HepG2 (cell line): ENCODE measurements at regions not wholly inside any gene's neighbourhood (a gene's known extent, or its start where the extent isn't known, plus 50 kb on each side); places are given as distances from the start of the nearest gene placed in this dataset.

Experiments
- ATAC-seq: fragments of 200-7000 bp; cut with Tn5 transposase; 3 replicates; pipeline ENCODE4 v1.9.1; 2020; ENCODE audit warnings: mild to moderate bottlenecking, moderate library complexity
- BruUV-seq: library from RNA; stranded (reverse); fragments of 400-500 nt; replicated peaks from 2 replicates; lab custom pipeline; 2021; lab: Mats Ljungman, UMichigan
- CTCF ChIA-PET: fragments of 300-600 bp; formaldehyde crosslinking; extraction: SDS; loops from one replicate; lab custom pipeline; 2021; ENCODE audit warnings: low total read pairs, inconsistent platforms, low intra/inter-chr PET ratio; lab: Yijun Ruan, JAX
- POLR2A ChIA-PET: fragments of 350-600 bp; sonication (Branson Sonifier 250); formaldehyde crosslinking; loops from one replicate; lab custom pipeline; 2020; ENCODE audit warnings: antibody characterized with exemption, inconsistent platforms; lab: Yijun Ruan, JAX
- DNase-seq: peaks from one replicate; pipeline ENCODE4 v3.0.0-alpha.2; 2015; ENCODE audit warnings: low spot score
- FAIRE-seq: peaks from 3 replicates; lab custom pipeline; 2011; peaks lifted over from hg19 to GRCh38; lab: Jason Lieb, UNC
- H2AFZ ChIP-seq: one replicate; pipeline ENCODE4 v1.6.1; 2011; ENCODE audit warnings: low read length, inconsistent platforms
- H3K27ac ChIP-seq: fragments of 300-600 bp; 3 replicates; pipeline ENCODE4 v1.8.0; 2011; ENCODE audit warnings: mixed run types, mild to moderate bottlenecking, mixed read lengths, low read length, inconsistent platforms; ENCODE audit not compliant: insufficient read depth; ENCODE audit errors: extremely low read length
- H3K27me3 ChIP-seq, 2 experiments: fragments of 200-600 bp in 1 of 2; 2 replicates in 1 of 2; 3 replicates in 1 of 2; pipeline versions ENCODE4 v1.6.0 to v1.8.0; 2011; ENCODE audit warnings: low read length in 2 of 2, mild to moderate bottlenecking in 2 of 2, moderate library complexity in 2 of 2, inconsistent platforms in 1 of 2; ENCODE audit not compliant: insufficient read depth in 2 of 2, control insufficient read depth in 1 of 2
- H3K36me3 ChIP-seq, 2 experiments: fragments of 200-600 bp in 1 of 2; replicated peaks in 1 of 2; 2 replicates in 1 of 2; 3 replicates in 1 of 2; pipeline versions ENCODE4 v1.5.1 to v1.8.0; 2011; ENCODE audit warnings: low read length in 2 of 2, inconsistent platforms in 1 of 2; ENCODE audit not compliant: insufficient read depth in 2 of 2, control insufficient read depth in 1 of 2
- H3K4me1 ChIP-seq: 2 replicates; pipeline ENCODE4 v1.5.1; 2012; ENCODE audit warnings: low read length, inconsistent platforms; ENCODE audit not compliant: insufficient read depth
- H3K4me2 ChIP-seq: 2 replicates; pipeline ENCODE4 v1.6.0; 2011; ENCODE audit warnings: low read depth, low read length, inconsistent platforms
- H3K4me3 ChIP-seq, 3 experiments: fragments of 200-600 bp in 1 of 3; sonication (generic), shearing (Covaris generic) in 1 of 3; replicated peaks in 1 of 3; 2 replicates each; pipeline ENCODE4 v1.5.1; 2011 to 2016; ENCODE audit warnings: low read length in 3 of 3, inconsistent platforms in 2 of 3, low read depth in 2 of 3, mild to moderate bottlenecking in 2 of 3, control low read depth in 1 of 3, mixed read lengths in 1 of 3; ENCODE audit not compliant: insufficient read depth in 1 of 3
- H3K79me2 ChIP-seq: one replicate; pipeline ENCODE4 v1.6.1; 2011; ENCODE audit warnings: low read length, inconsistent platforms; ENCODE audit not compliant: insufficient read depth
- H3K9ac ChIP-seq: 2 replicates; pipeline ENCODE4 v1.6.0; 2011; ENCODE audit warnings: mild to moderate bottlenecking, low read depth, low read length, inconsistent platforms; ENCODE audit not compliant: insufficient read depth
- H3K9me3 ChIP-seq: 2 replicates; pipeline ENCODE4 v1.5.1; 2012; ENCODE audit warnings: mild to moderate bottlenecking, low read length
- H4K20me1 ChIP-seq: 2 replicates; pipeline ENCODE4 v1.6.0; 2011; ENCODE audit warnings: inconsistent platforms, mild to moderate bottlenecking, low read length, moderate library complexity; ENCODE audit not compliant: insufficient read depth
- NCOA5 ChIP-seq: sonication (generic); formaldehyde crosslinking; IDR thresholded peaks from 2 replicates; pipeline ENCODE4 v1.4.0; 2020; ENCODE audit warnings: missing genetic modification reagents
- RFX5 ChIP-seq: IDR thresholded peaks from 2 replicates; pipeline ENCODE4 v1.6.1; 2011; ENCODE audit warnings: low read depth, low read length, improper control_type of control experiment
- in situ Hi-C: cut with HindIII; loops from 2 replicates; pipeline ENCODE4 v1.10.0; 2017; ENCODE audit warnings: low pct_unique_long_range_greater_than_20kb; ENCODE audit not compliant: extremely low pct_ligation_motif_present
- intact Hi-C: fragments of 100-400 bp; cut with micrococcal nuclease; formaldehyde crosslinking; loops from one replicate; pipeline ENCODE4 v1.10.0; 2022; ENCODE audit not compliant: unreplicated experiment
- TF ChIP-seq, protein P1 (sequence below): sonication (generic); formaldehyde crosslinking; IDR thresholded peaks from 2 replicates; pipeline ENCODE4 v1.4.0; 2020; ENCODE audit warnings: mild to moderate bottlenecking, missing genetic modification reagents
- TF ChIP-seq, protein P2 (sequence below): sonication (generic); formaldehyde crosslinking; IDR thresholded peaks from 2 replicates; pipeline ENCODE4 v1.4.0; 2020; ENCODE audit warnings: missing genetic modification reagents

DNA sequence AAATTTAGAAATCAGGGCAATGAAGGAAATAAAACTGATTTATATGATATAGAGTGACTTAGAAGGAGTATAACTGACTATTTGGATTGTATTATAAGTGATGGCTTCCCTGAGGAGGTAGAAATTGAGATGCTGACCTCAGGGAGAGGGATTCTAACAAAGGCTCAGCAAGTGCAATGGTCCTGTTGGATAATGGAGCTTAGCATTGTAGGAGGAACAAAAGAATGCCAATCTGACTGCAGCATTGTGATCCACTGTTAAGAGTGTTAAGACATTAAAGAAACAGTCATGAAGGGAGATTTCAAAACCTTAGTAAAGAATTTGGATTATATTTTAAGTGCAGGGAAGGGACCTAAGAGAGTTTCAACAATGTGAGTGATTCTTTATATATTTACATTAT lies 158.4 kb upstream of the NAALADL2 start:
- H3K9ac ChIP-seq, result no peak overlapping the region
- TF ChIP-seq RFX5, result no peak
- TF ChIP-seq, protein P1, sequence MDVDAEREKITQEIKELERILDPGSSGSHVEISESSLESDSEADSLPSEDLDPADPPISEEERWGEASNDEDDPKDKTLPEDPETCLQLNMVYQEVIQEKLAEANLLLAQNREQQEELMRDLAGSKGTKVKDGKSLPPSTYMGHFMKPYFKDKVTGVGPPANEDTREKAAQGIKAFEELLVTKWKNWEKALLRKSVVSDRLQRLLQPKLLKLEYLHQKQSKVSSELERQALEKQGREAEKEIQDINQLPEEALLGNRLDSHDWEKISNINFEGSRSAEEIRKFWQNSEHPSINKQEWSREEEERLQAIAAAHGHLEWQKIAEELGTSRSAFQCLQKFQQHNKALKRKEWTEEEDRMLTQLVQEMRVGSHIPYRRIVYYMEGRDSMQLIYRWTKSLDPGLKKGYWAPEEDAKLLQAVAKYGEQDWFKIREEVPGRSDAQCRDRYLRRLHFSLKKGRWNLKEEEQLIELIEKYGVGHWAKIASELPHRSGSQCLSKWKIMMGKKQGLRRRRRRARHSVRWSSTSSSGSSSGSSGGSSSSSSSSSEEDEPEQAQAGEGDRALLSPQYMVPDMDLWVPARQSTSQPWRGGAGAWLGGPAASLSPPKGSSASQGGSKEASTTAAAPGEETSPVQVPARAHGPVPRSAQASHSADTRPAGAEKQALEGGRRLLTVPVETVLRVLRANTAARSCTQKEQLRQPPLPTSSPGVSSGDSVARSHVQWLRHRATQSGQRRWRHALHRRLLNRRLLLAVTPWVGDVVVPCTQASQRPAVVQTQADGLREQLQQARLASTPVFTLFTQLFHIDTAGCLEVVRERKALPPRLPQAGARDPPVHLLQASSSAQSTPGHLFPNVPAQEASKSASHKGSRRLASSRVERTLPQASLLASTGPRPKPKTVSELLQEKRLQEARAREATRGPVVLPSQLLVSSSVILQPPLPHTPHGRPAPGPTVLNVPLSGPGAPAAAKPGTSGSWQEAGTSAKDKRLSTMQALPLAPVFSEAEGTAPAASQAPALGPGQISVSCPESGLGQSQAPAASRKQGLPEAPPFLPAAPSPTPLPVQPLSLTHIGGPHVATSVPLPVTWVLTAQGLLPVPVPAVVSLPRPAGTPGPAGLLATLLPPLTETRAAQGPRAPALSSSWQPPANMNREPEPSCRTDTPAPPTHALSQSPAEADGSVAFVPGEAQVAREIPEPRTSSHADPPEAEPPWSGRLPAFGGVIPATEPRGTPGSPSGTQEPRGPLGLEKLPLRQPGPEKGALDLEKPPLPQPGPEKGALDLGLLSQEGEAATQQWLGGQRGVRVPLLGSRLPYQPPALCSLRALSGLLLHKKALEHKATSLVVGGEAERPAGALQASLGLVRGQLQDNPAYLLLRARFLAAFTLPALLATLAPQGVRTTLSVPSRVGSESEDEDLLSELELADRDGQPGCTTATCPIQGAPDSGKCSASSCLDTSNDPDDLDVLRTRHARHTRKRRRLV (CRISPR knock-in tag), result no peak
- TF ChIP-seq, protein P2, sequence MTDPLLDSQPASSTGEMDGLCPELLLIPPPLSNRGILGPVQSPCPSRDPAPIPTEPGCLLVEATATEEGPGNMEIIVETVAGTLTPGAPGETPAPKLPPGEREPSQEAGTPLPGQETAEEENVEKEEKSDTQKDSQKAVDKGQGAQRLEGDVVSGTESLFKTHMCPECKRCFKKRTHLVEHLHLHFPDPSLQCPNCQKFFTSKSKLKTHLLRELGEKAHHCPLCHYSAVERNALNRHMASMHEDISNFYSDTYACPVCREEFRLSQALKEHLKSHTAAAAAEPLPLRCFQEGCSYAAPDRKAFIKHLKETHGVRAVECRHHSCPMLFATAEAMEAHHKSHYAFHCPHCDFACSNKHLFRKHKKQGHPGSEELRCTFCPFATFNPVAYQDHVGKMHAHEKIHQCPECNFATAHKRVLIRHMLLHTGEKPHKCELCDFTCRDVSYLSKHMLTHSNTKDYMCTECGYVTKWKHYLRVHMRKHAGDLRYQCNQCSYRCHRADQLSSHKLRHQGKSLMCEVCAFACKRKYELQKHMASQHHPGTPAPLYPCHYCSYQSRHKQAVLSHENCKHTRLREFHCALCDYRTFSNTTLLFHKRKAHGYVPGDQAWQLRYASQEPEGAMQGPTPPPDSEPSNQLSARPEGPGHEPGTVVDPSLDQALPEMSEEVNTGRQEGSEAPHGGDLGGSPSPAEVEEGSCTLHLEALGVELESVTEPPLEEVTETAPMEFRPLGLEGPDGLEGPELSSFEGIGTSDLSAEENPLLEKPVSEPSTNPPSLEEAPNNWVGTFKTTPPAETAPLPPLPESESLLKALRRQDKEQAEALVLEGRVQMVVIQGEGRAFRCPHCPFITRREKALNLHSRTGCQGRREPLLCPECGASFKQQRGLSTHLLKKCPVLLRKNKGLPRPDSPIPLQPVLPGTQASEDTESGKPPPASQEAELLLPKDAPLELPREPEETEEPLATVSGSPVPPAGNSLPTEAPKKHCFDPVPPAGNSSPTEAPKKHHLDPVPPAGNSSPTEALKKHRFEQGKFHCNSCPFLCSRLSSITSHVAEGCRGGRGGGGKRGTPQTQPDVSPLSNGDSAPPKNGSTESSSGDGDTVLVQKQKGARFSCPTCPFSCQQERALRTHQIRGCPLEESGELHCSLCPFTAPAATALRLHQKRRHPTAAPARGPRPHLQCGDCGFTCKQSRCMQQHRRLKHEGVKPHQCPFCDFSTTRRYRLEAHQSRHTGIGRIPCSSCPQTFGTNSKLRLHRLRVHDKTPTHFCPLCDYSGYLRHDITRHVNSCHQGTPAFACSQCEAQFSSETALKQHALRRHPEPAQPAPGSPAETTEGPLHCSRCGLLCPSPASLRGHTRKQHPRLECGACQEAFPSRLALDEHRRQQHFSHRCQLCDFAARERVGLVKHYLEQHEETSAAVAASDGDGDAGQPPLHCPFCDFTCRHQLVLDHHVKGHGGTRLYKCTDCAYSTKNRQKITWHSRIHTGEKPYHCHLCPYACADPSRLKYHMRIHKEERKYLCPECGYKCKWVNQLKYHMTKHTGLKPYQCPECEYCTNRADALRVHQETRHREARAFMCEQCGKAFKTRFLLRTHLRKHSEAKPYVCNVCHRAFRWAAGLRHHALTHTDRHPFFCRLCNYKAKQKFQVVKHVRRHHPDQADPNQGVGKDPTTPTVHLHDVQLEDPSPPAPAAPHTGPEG (CRISPR knock-in tag), result no peak
- TF ChIP-seq NCOA5 (CRISPR knock-in tag), result no peak
- H3K27me3 ChIP-seq, result no peaks in the 10 kb centered on the region
- H3K36me3 ChIP-seq, result no peaks in the 10 kb centered on the region
- no peak overlapping the region for H3K4me3 ChIP-seq
- H2AFZ ChIP-seq, result no peak overlapping the region
- no peak for FAIRE-seq
- BruUV-seq, result no TSS peak
- H3K79me2 ChIP-seq, result no peaks in the 10 kb centered on the region
- ChIA-PET POLR2A (no interaction called here), CTCF (no interaction called here)
- H3K4me2 ChIP-seq, result no peak overlapping the region
- no peak overlapping the region for H3K27ac ChIP-seq
- H4K20me1 ChIP-seq, result no peaks in the 10 kb centered on the region
- intact Hi-C loops, result no loop called here
- no peak for DNase-seq
- ATAC-seq, result no peak
- in situ Hi-C loops, result no loop called here
- no peaks in the 10 kb centered on the region; the same call in 1 of the 2 replicates for H3K9me3 ChIP-seq
- H3K4me1 ChIP-seq, result no peaks in the 10 kb centered on the region
